Neutrophil (primary cell): ENCODE measurements at regions not wholly inside any gene's neighbourhood (a gene's known extent, or its start where the extent isn't known, plus 50 kb on each side); places are given as distances from the start of the nearest gene placed in this dataset.

Experiments used
- H3K27ac ChIP-seq: fragments of 200-600 bp; sonication (generic); 2 replicates; pipeline ENCODE4 v1.5.1; 2016; ENCODE audit warnings: mild to moderate bottlenecking, moderate library complexity
- H3K27me3 ChIP-seq: fragments of 200-600 bp; sonication (generic); 2 replicates; pipeline ENCODE4 v1.6.0; 2016; ENCODE audit warnings: mild to moderate bottlenecking
- H3K36me3 ChIP-seq: fragments of 200-600 bp; sonication (generic); 2 replicates; pipeline ENCODE4 v1.5.1; 2017
- H3K4me1 ChIP-seq, 2 experiments: fragments of 200-600 bp in 1 of 2; sonication (generic) in 1 of 2; 1 replicate in 1 of 2; 2 replicates in 1 of 2; pipeline versions ENCODE4 v1.5.1 to v1.6.1; 2013 to 2016; ENCODE audit warnings: low read depth in 1 of 2, low read length in 1 of 2, mild to moderate bottlenecking in 1 of 2, moderate library complexity in 1 of 2; ENCODE audit not compliant: control insufficient read depth in 1 of 2, insufficient read depth in 1 of 2
- H3K4me3 ChIP-seq, 2 experiments: fragments of 200-600 bp in 1 of 2; sonication (generic) in 1 of 2; 1 replicate in 1 of 2; 2 replicates in 1 of 2; pipeline ENCODE4 v1.5.1; 2013 to 2016; ENCODE audit warnings: low read depth in 1 of 2, low read length in 1 of 2, mild to moderate bottlenecking in 1 of 2, moderate library complexity in 1 of 2
- H3K9me3 ChIP-seq: fragments of 200-600 bp; sonication (generic); 2 replicates; pipeline ENCODE4 v1.5.1; 2016
- TF ChIP-seq, protein P1 (sequence below): fragments of 200-600 bp; sonication (generic); IDR thresholded peaks from 2 replicates; pipeline ENCODE4 v1.5.1; 2016; ENCODE audit warnings: antibody characterized with exemption

DNA sequence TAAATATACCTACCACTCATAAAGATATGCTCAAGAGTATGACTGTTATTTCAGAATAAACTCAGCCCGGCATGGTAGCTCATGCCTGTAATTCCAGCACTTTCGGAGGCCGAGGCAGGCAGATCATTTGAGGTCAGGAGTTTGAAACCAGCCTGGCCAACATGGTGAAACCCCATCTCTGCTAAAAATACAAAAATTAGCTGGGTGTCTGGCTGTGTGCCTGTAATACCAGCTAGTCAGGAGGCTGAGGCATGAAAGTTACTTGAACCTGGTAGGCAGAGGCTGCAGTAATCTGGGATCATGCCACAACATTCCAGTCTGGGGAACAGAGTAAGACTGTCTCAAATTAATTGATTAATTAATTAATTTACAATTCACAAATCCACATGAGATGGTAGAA is 208.2 kb upstream of the PDGFD start:
- no peak overlapping the region for H3K27ac ChIP-seq
- no peak overlapping the region for H3K4me3 ChIP-seq
- no peaks in the 10 kb centered on the region for H3K4me1 ChIP-seq
- TF ChIP-seq, protein P1, sequence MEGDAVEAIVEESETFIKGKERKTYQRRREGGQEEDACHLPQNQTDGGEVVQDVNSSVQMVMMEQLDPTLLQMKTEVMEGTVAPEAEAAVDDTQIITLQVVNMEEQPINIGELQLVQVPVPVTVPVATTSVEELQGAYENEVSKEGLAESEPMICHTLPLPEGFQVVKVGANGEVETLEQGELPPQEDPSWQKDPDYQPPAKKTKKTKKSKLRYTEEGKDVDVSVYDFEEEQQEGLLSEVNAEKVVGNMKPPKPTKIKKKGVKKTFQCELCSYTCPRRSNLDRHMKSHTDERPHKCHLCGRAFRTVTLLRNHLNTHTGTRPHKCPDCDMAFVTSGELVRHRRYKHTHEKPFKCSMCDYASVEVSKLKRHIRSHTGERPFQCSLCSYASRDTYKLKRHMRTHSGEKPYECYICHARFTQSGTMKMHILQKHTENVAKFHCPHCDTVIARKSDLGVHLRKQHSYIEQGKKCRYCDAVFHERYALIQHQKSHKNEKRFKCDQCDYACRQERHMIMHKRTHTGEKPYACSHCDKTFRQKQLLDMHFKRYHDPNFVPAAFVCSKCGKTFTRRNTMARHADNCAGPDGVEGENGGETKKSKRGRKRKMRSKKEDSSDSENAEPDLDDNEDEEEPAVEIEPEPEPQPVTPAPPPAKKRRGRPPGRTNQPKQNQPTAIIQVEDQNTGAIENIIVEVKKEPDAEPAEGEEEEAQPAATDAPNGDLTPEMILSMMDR: no peak
- no peaks in the 10 kb centered on the region for H3K27me3 ChIP-seq
- H3K9me3 ChIP-seq: no peaks in the 10 kb centered on the region
- no peaks in the 10 kb centered on the region for H3K36me3 ChIP-seq

DNA sequence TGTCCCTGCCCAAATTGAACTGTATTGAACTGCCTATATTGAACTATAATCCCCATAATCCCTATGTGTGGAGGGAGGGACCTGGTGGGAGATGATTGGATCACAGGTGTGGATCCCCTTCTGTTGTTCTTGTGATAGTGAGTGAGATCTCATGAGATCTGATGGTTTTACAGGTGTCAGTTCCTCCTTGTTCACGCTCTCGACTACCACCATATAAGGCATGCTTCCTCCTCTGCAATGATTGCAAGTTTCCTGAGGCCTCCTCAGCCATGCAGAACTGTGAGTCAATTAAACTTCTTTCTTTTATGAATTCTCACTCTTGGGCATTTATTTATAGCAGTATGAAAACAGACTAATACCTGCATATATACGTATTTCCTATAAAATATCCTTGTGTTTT is 206.5 kb upstream of the PDGFD start:
- TF ChIP-seq, protein P1: no peak
- Histone ChIP-seq H3K27me3 (no peaks in the 10 kb centered on the region), H3K27ac (no peak overlapping the region), H3K36me3 (no peaks in the 10 kb centered on the region), H3K4me3 (no peak overlapping the region), H3K9me3 (no peaks in the 10 kb centered on the region), H3K4me1 (no peaks in the 10 kb centered on the region)

DNA sequence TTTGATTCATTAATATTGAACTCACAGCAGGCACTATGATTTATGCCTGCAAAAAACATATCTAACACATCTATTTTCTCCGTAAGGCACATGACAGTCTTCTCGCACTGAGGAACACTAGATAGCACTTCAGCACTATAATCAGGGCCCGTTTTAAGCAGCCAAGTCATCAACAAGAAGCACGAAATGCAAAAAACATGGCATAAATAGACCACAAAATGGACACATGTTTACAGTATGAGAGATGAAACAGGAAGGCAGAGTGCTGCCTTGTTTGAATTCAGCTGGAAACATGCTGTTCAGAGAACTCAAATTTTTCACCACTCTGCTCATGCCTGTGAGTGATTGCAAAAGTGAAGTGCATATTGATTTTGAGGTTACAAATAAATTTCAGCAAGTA is 205.8 kb upstream of the PDGFD start:
- H3K4me1 ChIP-seq: no peaks in the 10 kb centered on the region
- TF ChIP-seq, protein P1: no peak
- H3K36me3 ChIP-seq: no peaks in the 10 kb centered on the region
- H3K4me3 ChIP-seq: no peak overlapping the region
- no peaks in the 10 kb centered on the region for H3K27me3 ChIP-seq
- no peaks in the 10 kb centered on the region for H3K9me3 ChIP-seq
- H3K27ac ChIP-seq: no peak overlapping the region

- H3K4me1 ChIP-seq: no peaks in the 10 kb centered on the region
- H3K4me3 ChIP-seq: no peak overlapping the region
- TF ChIP-seq, protein P1: no peak
- H3K27ac ChIP-seq: no peak overlapping the region
- no peaks in the 10 kb centered on the region for H3K36me3 ChIP-seq
- no peaks in the 10 kb centered on the region for H3K27me3 ChIP-seq
- no peaks in the 10 kb centered on the region for H3K9me3 ChIP-seq
These were observed 202.4 kb upstream of the PDGFD start for GRCh38 chr11:104366321-104366734.

GRCh38 chr11:104365676-104366075 is 201.7 kb upstream of the PDGFD start:
- Histone ChIP-seq H3K9me3 (no peaks in the 10 kb centered on the region), H3K4me1 (no peaks in the 10 kb centered on the region), H3K27me3 (no peaks in the 10 kb centered on the region), H3K36me3 (no peaks in the 10 kb centered on the region), H3K27ac (no peak overlapping the region), H3K4me3 (no peak overlapping the region)
- TF ChIP-seq, protein P1: no peak

DNA sequence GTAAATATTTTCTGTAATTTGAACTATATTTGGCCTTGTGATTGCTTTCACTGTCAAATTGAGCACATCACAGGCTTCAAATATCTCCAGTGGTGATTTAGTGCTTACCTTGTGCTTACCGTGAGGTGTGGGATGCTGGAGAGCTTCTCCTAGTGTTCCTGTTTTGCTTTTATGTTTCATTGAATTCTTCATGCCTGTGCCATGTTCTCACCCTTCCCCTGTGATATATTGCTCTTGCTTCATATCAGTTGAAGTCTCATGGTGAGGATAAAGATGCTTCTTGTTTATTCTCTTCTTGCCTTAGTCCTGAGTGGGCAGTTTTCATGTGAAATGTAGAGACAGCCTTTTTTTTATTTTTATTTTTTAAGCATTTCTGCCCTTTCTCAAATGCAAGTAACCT is 198.0 kb upstream of the PDGFD start:
- no peaks in the 10 kb centered on the region for H3K36me3 ChIP-seq
- TF ChIP-seq, protein P1: no peak
- H3K27me3 ChIP-seq: no peaks in the 10 kb centered on the region
- H3K4me1 ChIP-seq: no peaks in the 10 kb centered on the region
- H3K9me3 ChIP-seq: no peaks in the 10 kb centered on the region
- no peak overlapping the region for H3K4me3 ChIP-seq
- H3K27ac ChIP-seq: no peak overlapping the region
